ENCODE measurements at regions not wholly inside any gene's neighbourhood (a gene's known extent, or its start where the extent isn't known, plus 50 kb on each side); places are given as distances from the start of the nearest gene placed in this dataset.

- no peak overlapping the region for H3K4me3 ChIP-seq (ENCODE audit: low read depth, low read length)
- DNase-seq = no peak
- H3K4me1 ChIP-seq = peaks cover 2% of the 10 kb centered on the region; the same call in 1 of the 2 replicates
- no peak for TF ChIP-seq CTCF (IDR thresholded peaks at IDR 0.05; ENCODE audit: low read depth, low read length)
- no peaks in the 10 kb centered on the region for H3K36me3 ChIP-seq
- H3K27me3 ChIP-seq = no peaks in the 10 kb centered on the region
- no peaks in the 10 kb centered on the region for H3K9me3 ChIP-seq
These were observed 350.6 kb upstream of the CCL2 start for GRCh38 chr17:33904476-33904875.

- no peak for TF ChIP-seq CTCF (IDR thresholded peaks at IDR 0.05; ENCODE audit: low read depth, low read length)
- H3K9me3 ChIP-seq = no peaks in the 10 kb centered on the region
- no peak for DNase-seq
- H3K4me1 ChIP-seq = peaks cover 2% of the 10 kb centered on the region; the same call in 1 of the 2 replicates
- H3K27me3 ChIP-seq = no peaks in the 10 kb centered on the region
- no peak overlapping the region for H3K4me3 ChIP-seq (ENCODE audit: low read depth, low read length)
- no peaks in the 10 kb centered on the region for H3K36me3 ChIP-seq
These were observed 349.7 kb upstream of the CCL2 start for GRCh38 chr17:33905338-33905800.

- H3K27me3 ChIP-seq = no peaks in the 10 kb centered on the region
- H3K4me3 ChIP-seq (ENCODE audit: low read depth, low read length) = no peak overlapping the region
- H3K9me3 ChIP-seq = no peaks in the 10 kb centered on the region
- H3K4me1 ChIP-seq = peaks cover 2% of the 10 kb centered on the region; the same call in 1 of the 2 replicates
- DNase-seq = no peak
- TF ChIP-seq CTCF (IDR thresholded peaks at IDR 0.05; ENCODE audit: low read depth, low read length) = no peak
- H3K36me3 ChIP-seq = no peaks in the 10 kb centered on the region
These were observed 346.6 kb upstream of the CCL2 start for GRCh38 chr17:33908363-33909064.

DNA sequence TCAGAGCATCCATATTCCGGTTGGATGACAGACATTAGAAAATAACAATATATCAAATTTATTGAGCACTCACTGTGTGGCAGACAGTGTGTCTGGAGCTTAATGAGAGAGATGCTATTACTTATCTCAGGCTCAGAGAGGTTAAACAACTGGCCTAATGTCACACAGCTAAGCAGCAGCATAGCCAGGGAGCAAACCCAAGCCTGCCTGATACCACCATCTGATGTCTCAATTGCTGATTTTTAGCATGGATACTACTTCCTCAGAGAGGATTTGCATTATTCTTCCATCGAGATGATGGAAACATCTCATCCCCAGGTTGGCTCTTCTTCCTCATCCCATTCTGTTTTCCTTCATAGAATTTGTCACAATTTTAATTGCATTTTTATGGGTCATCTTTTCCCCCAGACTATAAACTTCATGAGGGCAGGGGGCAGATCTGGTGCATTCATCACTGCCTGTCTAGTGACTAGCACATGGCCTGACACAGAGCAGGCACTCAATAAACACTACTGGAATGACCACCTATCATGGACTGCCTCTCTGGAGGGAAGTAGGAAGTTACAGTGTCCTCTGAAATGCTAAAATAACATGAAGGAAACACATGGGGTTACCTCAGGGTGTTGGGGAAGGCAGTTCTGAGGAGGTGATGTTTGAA is 344.8 kb upstream of the CCL2 start:
- Histone ChIP-seq H3K36me3 (no peaks in the 10 kb centered on the region), H3K27me3 (no peaks in the 10 kb centered on the region), H3K4me3 (ENCODE audit: low read depth, low read length) (no peak overlapping the region), H3K9me3 (no peaks in the 10 kb centered on the region), H3K4me1 (peaks cover under 1% of the 10 kb centered on the region; the same call in 1 of the 2 replicates)
- TF ChIP-seq CTCF (IDR thresholded peaks at IDR 0.05; ENCODE audit: low read depth, low read length) = no peak
- DNase-seq = no peak

DNA sequence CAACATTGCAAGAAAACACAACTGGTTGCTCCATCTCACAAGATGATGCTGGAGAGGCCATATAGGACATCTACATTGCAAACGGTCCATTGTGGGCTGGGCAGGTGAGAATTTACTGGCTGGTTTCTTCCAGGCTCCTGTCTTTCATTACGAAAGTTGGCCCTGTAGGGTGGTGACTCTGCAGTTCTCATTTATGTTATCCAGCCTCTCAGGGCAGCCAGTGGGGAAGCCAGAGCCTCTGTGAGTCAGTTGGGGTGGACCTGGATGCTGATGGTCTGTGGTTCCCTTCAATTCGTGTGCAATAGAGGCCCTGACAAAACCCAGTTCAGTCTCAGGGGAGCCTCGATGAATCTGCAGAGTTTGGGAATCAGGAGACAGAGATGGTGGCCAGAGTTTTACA is 341.0 kb upstream of the CCL2 start:
- H3K4me1 ChIP-seq = no peaks in the 10 kb centered on the region
- DNase-seq = no peak

More for the DNA sequence above, 341.0 kb upstream of the CCL2 start:
- H3K27me3 ChIP-seq = no peaks in the 10 kb centered on the region
- no peak overlapping the region for H3K4me3 ChIP-seq (ENCODE audit: low read depth, low read length)
- H3K9me3 ChIP-seq = no peaks in the 10 kb centered on the region
- no peaks in the 10 kb centered on the region for H3K36me3 ChIP-seq
- TF ChIP-seq CTCF (IDR thresholded peaks at IDR 0.05; ENCODE audit: low read depth, low read length) = no peak
